PC-3 (cell line): ENCODE measurements at regions not wholly inside any gene's neighbourhood (a gene's known extent, or its start where the extent isn't known, plus 50 kb on each side); places are given as distances from the start of the nearest gene placed in this dataset.

Source experiments
- ATAC-seq: fragments of 200-7000 bp; cut with Tn5 transposase; 2 replicates; pipeline ENCODE4 v1.9.1; 2020; ENCODE audit warnings: mild to moderate bottlenecking, moderate library complexity
- BruUV-seq: library from RNA; stranded (reverse); fragments of 400-500 nt; replicated peaks from 2 replicates; lab custom pipeline; 2021; lab: Mats Ljungman, UMichigan
- CTCF ChIA-PET: fragments of 300-600 bp; sonication (Branson Sonifier 250); formaldehyde crosslinking; loops from one replicate; lab custom pipeline; 2022; ENCODE audit warnings: antibody characterized with exemption; lab: Charles Lee
- POLR2A ChIA-PET: fragments of 300-600 bp; sonication (Branson Sonifier 250); formaldehyde crosslinking; loops from one replicate; lab custom pipeline; 2022; ENCODE audit warnings: antibody characterized with exemption; ENCODE audit not compliant: unreplicated experiment; lab: Charles Lee
- DNase-seq: peaks from one replicate; pipeline ENCODE4 v3.0.0-alpha.2; 2015
- H2AFZ ChIP-seq: fragments of 300-600 bp; sonication (generic); 2 replicates; pipeline ENCODE4 v1.6.0; 2016; ENCODE audit warnings: antibody characterized with exemption, low read length
- H3F3A ChIP-seq: fragments of 300-600 bp; sonication (generic); one replicate; pipeline ENCODE4 v1.6.0; 2017; ENCODE audit warnings: antibody characterized with exemption, low read length, control low read depth, mild to moderate bottlenecking; ENCODE audit not compliant: unreplicated experiment
- H3K27ac ChIP-seq: fragments of 300-600 bp; sonication (generic); 2 replicates; pipeline ENCODE4 v1.5.1; 2016; ENCODE audit warnings: mild to moderate bottlenecking, low read length
- H3K27me3 ChIP-seq: fragments of 300-600 bp; sonication (generic); 2 replicates; pipeline ENCODE4 v1.6.1; 2016; ENCODE audit warnings: low read length, mixed read lengths
- H3K36me3 ChIP-seq: fragments of 300-600 bp; sonication (generic); 2 replicates; pipeline ENCODE4 v1.6.1; 2016; ENCODE audit warnings: low read depth, mixed run types, low read length, mixed read lengths
- H3K4me1 ChIP-seq: fragments of 300-600 bp; sonication (generic); 2 replicates; pipeline ENCODE4 v1.5.1; 2016; ENCODE audit warnings: low read length; ENCODE audit not compliant: insufficient read depth
- H3K4me2 ChIP-seq: fragments of 300-600 bp; sonication (generic); 2 replicates; pipeline ENCODE4 v1.6.0; 2016; ENCODE audit warnings: low read length
- H3K4me3 ChIP-seq: fragments of 300-600 bp; sonication (generic); 2 replicates; pipeline ENCODE4 v1.5.1; 2016; ENCODE audit warnings: mild to moderate bottlenecking, low read length, mixed read lengths
- H3K79me2 ChIP-seq: fragments of 300-600 bp; sonication (generic); 2 replicates; pipeline ENCODE4 v1.6.1; 2017; ENCODE audit warnings: low read length, mixed read lengths
- H3K9ac ChIP-seq: fragments of 300-600 bp; sonication (generic); 2 replicates; pipeline ENCODE4 v1.6.0; 2016; ENCODE audit warnings: mild to moderate bottlenecking, low read length
- H3K9me2 ChIP-seq: fragments of 300-600 bp; sonication (generic); replicated peaks from 2 replicates; pipeline ENCODE4 v1.6.1; 2016; ENCODE audit warnings: mixed run types, low read length, mixed read lengths
- H3K9me3 ChIP-seq: fragments of 300-600 bp; sonication (generic); 2 replicates; pipeline ENCODE4 v1.6.1; 2016; ENCODE audit warnings: low read length, mixed read lengths
- H4K20me1 ChIP-seq: fragments of 300-600 bp; sonication (generic); 2 replicates; pipeline ENCODE4 v1.6.1; 2016; ENCODE audit warnings: low read length, mixed read lengths
- EZH2 ChIP-seq: fragments of 300-600 bp; sonication (generic); IDR thresholded peaks from one replicate; pipeline ENCODE4 v1.6.1; 2017; ENCODE audit warnings: antibody characterized with exemption, mild to moderate bottlenecking, low read length; ENCODE audit not compliant: unreplicated experiment
- EZH2phosphoT487 ChIP-seq: fragments of 300-600 bp; sonication (generic); IDR thresholded peaks from 2 replicates; pipeline ENCODE4 v1.6.1; 2018; ENCODE audit warnings: mild to moderate bottlenecking, antibody characterized with exemption, low read length, borderline replicate concordance
- intact Hi-C: fragments of 100-400 bp; cut with micrococcal nuclease; formaldehyde crosslinking; loops from 2 replicates; pipeline ENCODE4 v1.9.0; 2023
- TF ChIP-seq, protein P1 (sequence below): fragments of 300-600 bp; sonication (generic); conservative IDR thresholded peaks from 2 replicates; pipeline ENCODE4 v1.5.1; 2017; ENCODE audit warnings: antibody characterized with exemption, low read depth, mild to moderate bottlenecking, low read length

DNA sequence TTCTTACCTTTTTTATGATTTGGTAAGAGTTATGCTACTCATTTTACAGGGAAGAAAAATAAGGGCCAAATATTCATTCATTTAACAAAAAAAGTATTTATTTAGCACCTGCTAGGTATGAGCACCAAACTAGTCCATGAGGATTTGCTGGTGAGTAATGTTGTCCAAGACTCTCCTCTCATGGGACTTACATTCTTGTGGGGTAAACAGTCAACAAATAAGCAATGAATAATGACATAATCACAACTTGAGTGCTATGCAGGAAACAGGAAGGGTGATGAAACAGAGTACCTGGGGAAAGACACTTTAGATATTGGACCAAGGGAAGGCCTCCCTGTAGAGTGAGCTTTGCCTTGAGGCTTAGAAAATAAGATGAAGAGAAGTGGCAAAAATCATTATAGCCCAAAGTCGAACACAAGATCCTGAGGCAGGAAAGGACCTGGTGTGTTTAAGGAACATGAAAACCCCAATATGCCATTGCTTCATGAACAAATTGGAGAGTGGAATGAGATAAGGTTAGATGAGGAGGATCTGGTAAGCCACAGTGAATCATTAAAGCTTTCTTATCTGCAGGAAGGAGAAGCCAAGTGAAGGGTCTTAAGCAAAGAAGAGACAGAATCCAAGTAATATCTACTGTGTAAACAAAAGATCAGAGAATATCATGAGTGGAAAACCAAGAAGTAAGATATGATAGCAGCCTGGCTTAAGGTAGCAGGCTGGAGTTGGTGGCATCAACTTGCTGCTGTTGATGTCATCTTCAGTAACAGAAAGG, 294.5 kb upstream of the NBEA start:
- no peaks in the 10 kb centered on the region for H3K27me3 ChIP-seq
- no peaks in the 10 kb centered on the region for H3K9me2 ChIP-seq
- no TSS peak for BruUV-seq
- H3K9ac ChIP-seq, result no peak overlapping the region
- TF ChIP-seq EZH2phosphoT487 (no peak), EZH2 (no peak)
- TF ChIP-seq, protein P1, sequence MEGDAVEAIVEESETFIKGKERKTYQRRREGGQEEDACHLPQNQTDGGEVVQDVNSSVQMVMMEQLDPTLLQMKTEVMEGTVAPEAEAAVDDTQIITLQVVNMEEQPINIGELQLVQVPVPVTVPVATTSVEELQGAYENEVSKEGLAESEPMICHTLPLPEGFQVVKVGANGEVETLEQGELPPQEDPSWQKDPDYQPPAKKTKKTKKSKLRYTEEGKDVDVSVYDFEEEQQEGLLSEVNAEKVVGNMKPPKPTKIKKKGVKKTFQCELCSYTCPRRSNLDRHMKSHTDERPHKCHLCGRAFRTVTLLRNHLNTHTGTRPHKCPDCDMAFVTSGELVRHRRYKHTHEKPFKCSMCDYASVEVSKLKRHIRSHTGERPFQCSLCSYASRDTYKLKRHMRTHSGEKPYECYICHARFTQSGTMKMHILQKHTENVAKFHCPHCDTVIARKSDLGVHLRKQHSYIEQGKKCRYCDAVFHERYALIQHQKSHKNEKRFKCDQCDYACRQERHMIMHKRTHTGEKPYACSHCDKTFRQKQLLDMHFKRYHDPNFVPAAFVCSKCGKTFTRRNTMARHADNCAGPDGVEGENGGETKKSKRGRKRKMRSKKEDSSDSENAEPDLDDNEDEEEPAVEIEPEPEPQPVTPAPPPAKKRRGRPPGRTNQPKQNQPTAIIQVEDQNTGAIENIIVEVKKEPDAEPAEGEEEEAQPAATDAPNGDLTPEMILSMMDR, result no peak
- no peaks in the 10 kb centered on the region for H4K20me1 ChIP-seq
- no peak overlapping the region for H3K4me2 ChIP-seq
- H3K27ac ChIP-seq, result 0 out of 2 replicates have a peak overlapping the region, but pooled peaks have one; percentile 0
- peak; percentile 73 for DNase-seq
- H3K9me3 ChIP-seq, result no peaks in the 10 kb centered on the region
- intact Hi-C loops, result no loop called here
- H3F3A ChIP-seq, result no peaks in the 10 kb centered on the region
- no peak overlapping the region for H3K4me3 ChIP-seq
- ChIA-PET CTCF (no interaction called here), POLR2A (no interaction called here)
- peak; percentile 64 for ATAC-seq
- no peaks in the 10 kb centered on the region for H3K79me2 ChIP-seq
- no peaks in the 10 kb centered on the region for H3K36me3 ChIP-seq
- peaks cover 8% of the 10 kb centered on the region for H3K4me1 ChIP-seq
- H2AFZ ChIP-seq, result no peak overlapping the region

DNA sequence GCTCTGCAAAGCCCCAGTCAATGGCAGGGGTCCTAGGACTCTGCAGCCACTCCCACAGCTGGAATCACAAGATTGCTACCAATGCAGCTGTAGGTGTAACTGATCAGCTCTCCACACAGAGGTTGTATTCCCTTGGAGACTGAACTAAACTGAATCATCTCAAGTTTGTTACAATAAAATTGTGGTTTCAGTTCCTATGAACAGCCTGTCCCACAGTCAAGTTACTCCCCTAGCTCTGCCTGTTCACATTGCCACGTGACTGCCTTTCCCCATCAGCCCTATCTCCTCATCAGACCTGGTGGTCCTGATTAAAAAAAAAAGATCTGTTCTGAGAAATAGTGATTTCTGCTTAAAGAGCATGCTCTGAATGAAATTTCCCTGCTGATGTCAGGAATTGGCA, 287.9 kb upstream of the NBEA start:
- Histone ChIP-seq H3F3A (no peaks in the 10 kb centered on the region), H3K4me3 (no peak overlapping the region), H3K4me2 (no peak overlapping the region), H3K4me1 (peaks cover 13% of the 10 kb centered on the region), H3K36me3 (no peaks in the 10 kb centered on the region), H2AFZ (no peak overlapping the region), H3K9me3 (no peaks in the 10 kb centered on the region), H4K20me1 (no peaks in the 10 kb centered on the region), H3K9ac (no peak overlapping the region), H3K27me3 (no peaks in the 10 kb centered on the region), H3K9me2 (no peaks in the 10 kb centered on the region), H3K27ac (no peak overlapping the region), H3K79me2 (no peaks in the 10 kb centered on the region)
- BruUV-seq, result no TSS peak
- CTCF ChIA-PET, result interaction anchor here (0.5 kb wide), 1 partner anchor 339 kb away, joined by 4 read pairs; no protein-coding TSS in a partner anchor
- ATAC-seq (peak; percentile 17; the same call in 1 of the 2 replicates), DNase-seq (no peak)
- POLR2A ChIA-PET, result no interaction called here
- intact Hi-C loops, result loop anchor here (10.0 kb wide), 1 partner anchor 51 kb away; no protein-coding TSS in a partner anchor
- TF ChIP-seq EZH2 (no peak), EZH2phosphoT487 (no peak)
- TF ChIP-seq, protein P1, result no peak

DNA sequence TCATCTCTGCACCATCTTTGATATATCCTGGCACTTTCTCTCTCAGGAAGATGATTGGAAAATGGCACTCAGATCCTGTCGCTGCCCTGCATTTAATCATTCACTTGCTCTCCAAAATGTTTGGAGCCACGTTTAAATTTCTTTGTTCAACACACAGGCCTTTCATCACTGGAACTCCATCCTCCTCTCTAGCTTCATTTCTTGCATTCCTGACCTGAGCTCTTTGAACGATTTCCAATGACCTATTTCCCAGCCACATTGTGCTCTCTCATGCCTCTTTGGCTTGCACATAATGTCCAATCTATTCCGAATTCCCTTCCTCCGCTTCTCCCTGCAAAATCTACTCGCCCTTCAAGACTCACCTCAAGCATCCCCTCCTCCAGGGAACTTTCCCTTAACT, 287.4 kb upstream of the NBEA start:
- H3K9ac ChIP-seq, result no peak overlapping the region
- no peak overlapping the region for H3K4me3 ChIP-seq
- no peaks in the 10 kb centered on the region for H3K9me3 ChIP-seq
- BruUV-seq, result no TSS peak
- CTCF ChIA-PET, result no interaction called here
- TF ChIP-seq EZH2phosphoT487 (no peak), EZH2 (no peak)
- no peak overlapping the region for H2AFZ ChIP-seq
- no peaks in the 10 kb centered on the region for H3K36me3 ChIP-seq
- no peaks in the 10 kb centered on the region for H3K79me2 ChIP-seq
- peaks cover 13% of the 10 kb centered on the region for H3K4me1 ChIP-seq
- H4K20me1 ChIP-seq, result no peaks in the 10 kb centered on the region
- intact Hi-C loops, result loop anchor here (10.0 kb wide), 1 partner anchor 50 kb away; no protein-coding TSS in a partner anchor
- POLR2A ChIA-PET, result no interaction called here
- H3K27me3 ChIP-seq, result no peaks in the 10 kb centered on the region
- no peak overlapping the region for H3K4me2 ChIP-seq
- DNase-seq (no peak), ATAC-seq (no peak)
- H3F3A ChIP-seq, result no peaks in the 10 kb centered on the region
- H3K9me2 ChIP-seq, result no peaks in the 10 kb centered on the region
- H3K27ac ChIP-seq, result no peak overlapping the region
